ENCODE measurements at regions not wholly inside any gene's neighbourhood (a gene's known extent, or its start where the extent isn't known, plus 50 kb on each side); places are given as distances from the start of the nearest gene placed in this dataset.
"Not testable (repeated sequence)": the region's sequence is repeated elsewhere in the genome, so short reads cannot be mapped to it uniquely, and the experiment has no call there.

GRCh38 chr12:126982707-126983106, 1284.3 kb upstream of the TMEM132C start:
- TF ChIP-seq CTCF (IDR thresholded peaks at IDR 0.05; ENCODE audit: insufficient read depth, low read length, poor library complexity, severe bottlenecking), result no peak
- H3K27me3 ChIP-seq (ENCODE audit: control insufficient read depth, insufficient read depth, low read length), result no peaks in the 10 kb centered on the region
- H3K36me3 ChIP-seq (ENCODE audit: control insufficient read depth, insufficient read depth, low read length), result no peaks in the 10 kb centered on the region
- H3K4me3 ChIP-seq (ENCODE audit: low read depth, low read length), result no peak overlapping the region
- DNase-seq (ENCODE audit: low read depth), result no peak

GRCh38 chr12:126983735-126984134, 1283.2 kb upstream of the TMEM132C start:
- H3K36me3 ChIP-seq (ENCODE audit: control insufficient read depth, insufficient read depth, low read length); DNase-seq (ENCODE audit: low read depth); H3K27me3 ChIP-seq (ENCODE audit: control insufficient read depth, insufficient read depth, low read length); H3K4me3 ChIP-seq (ENCODE audit: low read depth, low read length): not testable (repeated sequence)

- not testable (repeated sequence) for H3K36me3 ChIP-seq (ENCODE audit: control insufficient read depth, insufficient read depth, low read length); DNase-seq (ENCODE audit: low read depth); H3K27me3 ChIP-seq (ENCODE audit: control insufficient read depth, insufficient read depth, low read length); H3K4me3 ChIP-seq (ENCODE audit: low read depth, low read length)
Measured at GRCh38 chr12:126985663-126986062, 1281.3 kb upstream of the TMEM132C start.

GRCh38 chr12:126989532-126989931, 1277.4 kb upstream of the TMEM132C start:
- no peak for DNase-seq (ENCODE audit: low read depth)
- Histone ChIP-seq H3K4me3 (ENCODE audit: low read depth, low read length) (no peak overlapping the region), H3K27me3 (ENCODE audit: control insufficient read depth, insufficient read depth, low read length) (no peaks in the 10 kb centered on the region), H3K36me3 (ENCODE audit: control insufficient read depth, insufficient read depth, low read length) (no peaks in the 10 kb centered on the region)
- TF ChIP-seq CTCF (IDR thresholded peaks at IDR 0.05; ENCODE audit: insufficient read depth, low read length, poor library complexity, severe bottlenecking), result no peak

GRCh38 chr12:126993898-126994297, 1273.1 kb upstream of the TMEM132C start:
- H3K4me3 ChIP-seq (ENCODE audit: low read depth, low read length), result no peak overlapping the region
- no peak for DNase-seq (ENCODE audit: low read depth)
- no peaks in the 10 kb centered on the region for H3K36me3 ChIP-seq (ENCODE audit: control insufficient read depth, insufficient read depth, low read length)
- H3K27me3 ChIP-seq (ENCODE audit: control insufficient read depth, insufficient read depth, low read length), result no peaks in the 10 kb centered on the region
- TF ChIP-seq CTCF (IDR thresholded peaks at IDR 0.05; ENCODE audit: insufficient read depth, low read length, poor library complexity, severe bottlenecking), result no peak

- Histone ChIP-seq H3K36me3 (ENCODE audit: control insufficient read depth, insufficient read depth, low read length) (no peaks in the 10 kb centered on the region), H3K4me3 (ENCODE audit: low read depth, low read length) (no peak overlapping the region), H3K27me3 (ENCODE audit: control insufficient read depth, insufficient read depth, low read length) (no peaks in the 10 kb centered on the region)
- TF ChIP-seq CTCF (IDR thresholded peaks at IDR 0.05; ENCODE audit: insufficient read depth, low read length, poor library complexity, severe bottlenecking), result no peak
- no peak for DNase-seq (ENCODE audit: low read depth)
Measured at GRCh38 chr12:126994599-126994998, 1272.4 kb upstream of the TMEM132C start.

- Histone ChIP-seq H3K27me3 (ENCODE audit: control insufficient read depth, insufficient read depth, low read length) (no peaks in the 10 kb centered on the region), H3K4me3 (ENCODE audit: low read depth, low read length) (no peak overlapping the region), H3K36me3 (ENCODE audit: control insufficient read depth, insufficient read depth, low read length) (no peaks in the 10 kb centered on the region)
- TF ChIP-seq CTCF (IDR thresholded peaks at IDR 0.05; ENCODE audit: insufficient read depth, low read length, poor library complexity, severe bottlenecking), result no peak
- no peak for DNase-seq (ENCODE audit: low read depth)
Measured at GRCh38 chr12:126998031-126998430, 1268.9 kb upstream of the TMEM132C start.
